ENCODE measurements at regions not wholly inside any gene's neighbourhood (a gene's known extent, or its start where the extent isn't known, plus 50 kb on each side); places are given as distances from the start of the nearest gene placed in this dataset.
A peak's percentile ranks its signal among the peaks of the same experiment; 100 is the strongest.

DNA sequence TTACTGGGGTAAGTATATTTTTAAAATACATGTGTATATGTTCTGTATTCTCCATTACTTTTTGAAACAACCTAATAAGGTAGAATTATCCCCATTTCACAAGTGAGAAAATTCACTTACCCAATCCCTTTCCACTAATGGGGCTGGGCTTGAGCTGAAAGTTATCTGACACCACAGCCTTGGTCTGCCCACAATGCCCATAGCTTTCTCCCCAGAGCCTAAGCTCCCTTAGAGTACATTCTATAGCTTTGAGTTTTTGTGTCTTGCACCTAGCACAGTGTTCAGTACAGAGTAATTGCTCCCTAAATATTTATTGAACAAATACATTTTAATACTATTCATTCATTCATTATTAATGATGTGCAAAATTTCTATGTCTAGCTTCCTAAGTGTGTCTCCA is 152.7 kb upstream of the RUNX1 start:
- no peak for TF ChIP-seq POLR2A (IDR thresholded peaks at IDR 0.05)
- TF ChIP-seq, protein P1, sequence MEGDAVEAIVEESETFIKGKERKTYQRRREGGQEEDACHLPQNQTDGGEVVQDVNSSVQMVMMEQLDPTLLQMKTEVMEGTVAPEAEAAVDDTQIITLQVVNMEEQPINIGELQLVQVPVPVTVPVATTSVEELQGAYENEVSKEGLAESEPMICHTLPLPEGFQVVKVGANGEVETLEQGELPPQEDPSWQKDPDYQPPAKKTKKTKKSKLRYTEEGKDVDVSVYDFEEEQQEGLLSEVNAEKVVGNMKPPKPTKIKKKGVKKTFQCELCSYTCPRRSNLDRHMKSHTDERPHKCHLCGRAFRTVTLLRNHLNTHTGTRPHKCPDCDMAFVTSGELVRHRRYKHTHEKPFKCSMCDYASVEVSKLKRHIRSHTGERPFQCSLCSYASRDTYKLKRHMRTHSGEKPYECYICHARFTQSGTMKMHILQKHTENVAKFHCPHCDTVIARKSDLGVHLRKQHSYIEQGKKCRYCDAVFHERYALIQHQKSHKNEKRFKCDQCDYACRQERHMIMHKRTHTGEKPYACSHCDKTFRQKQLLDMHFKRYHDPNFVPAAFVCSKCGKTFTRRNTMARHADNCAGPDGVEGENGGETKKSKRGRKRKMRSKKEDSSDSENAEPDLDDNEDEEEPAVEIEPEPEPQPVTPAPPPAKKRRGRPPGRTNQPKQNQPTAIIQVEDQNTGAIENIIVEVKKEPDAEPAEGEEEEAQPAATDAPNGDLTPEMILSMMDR (IDR thresholded peaks at IDR 0.05): no peak
- no peak overlapping the region for H3K4me3 ChIP-seq (ENCODE audit: low read depth, poor library complexity, severe bottlenecking)
- no peak for DNase-seq (ENCODE audit: low spot score in 2 of 2)
- intact Hi-C loops (cut with DNase I; ENCODE audit: low total_unique reads): no loop called here

DNA sequence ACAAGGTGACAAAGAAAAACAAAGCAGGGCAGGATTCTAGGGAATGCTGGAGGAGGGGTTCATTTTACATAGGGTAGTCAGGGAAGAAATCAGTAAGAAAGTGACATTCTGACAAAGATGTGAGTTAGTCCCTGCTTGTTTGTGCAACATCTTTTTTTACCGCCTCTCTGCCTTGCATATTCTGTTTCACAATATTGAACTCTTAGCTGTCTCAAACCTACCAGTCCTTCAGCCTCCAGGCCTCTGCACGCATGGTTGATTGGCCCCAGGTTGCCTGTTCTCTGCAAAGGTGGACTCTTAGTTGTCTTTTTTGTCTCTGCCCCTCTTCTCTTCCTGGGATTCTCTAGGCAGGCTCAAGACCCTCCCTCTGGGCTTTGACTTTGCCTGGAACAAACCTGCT is 152.2 kb upstream of the RUNX1 start:
- 97% methylated on average over 2 of the region's 2 CpGs for WGBS, 2 donors
- no peak overlapping the region for H3K4me3 ChIP-seq (ENCODE audit: low read depth, poor library complexity, severe bottlenecking)
- TF ChIP-seq, protein P1 (IDR thresholded peaks at IDR 0.05): no peak
- TF ChIP-seq POLR2A (IDR thresholded peaks at IDR 0.05): no peak
- DNase-seq (ENCODE audit: low spot score in 2 of 2): no peak
- intact Hi-C loops (cut with DNase I; ENCODE audit: low total_unique reads): no loop called here

DNA sequence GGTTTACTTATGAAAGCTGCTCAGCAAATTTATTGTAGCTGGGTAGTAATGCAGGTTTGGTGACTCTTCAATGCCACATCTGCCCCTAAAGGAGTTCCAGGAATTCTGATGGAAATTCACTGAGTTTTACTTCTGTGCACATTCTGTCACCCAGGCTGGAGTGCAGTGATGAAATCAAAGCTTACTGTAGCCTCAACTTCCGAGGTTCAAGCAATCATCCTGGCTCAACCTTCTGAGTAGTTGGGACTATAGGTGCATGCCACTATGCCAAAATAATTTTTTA is 150.6 kb upstream of the RUNX1 start:
- intact Hi-C loops (cut with DNase I; ENCODE audit: low total_unique reads): no loop called here
- WGBS, 2 donors: 93 to 95% methylated on average over 1 of the region's 1 CpG
- no peak for TF ChIP-seq POLR2A (IDR thresholded peaks at IDR 0.05)
- TF ChIP-seq, protein P1 (IDR thresholded peaks at IDR 0.05): no peak
- DNase-seq (ENCODE audit: low spot score in 2 of 2): no peak
- H3K4me3 ChIP-seq (ENCODE audit: low read depth, poor library complexity, severe bottlenecking): no peak overlapping the region

DNA sequence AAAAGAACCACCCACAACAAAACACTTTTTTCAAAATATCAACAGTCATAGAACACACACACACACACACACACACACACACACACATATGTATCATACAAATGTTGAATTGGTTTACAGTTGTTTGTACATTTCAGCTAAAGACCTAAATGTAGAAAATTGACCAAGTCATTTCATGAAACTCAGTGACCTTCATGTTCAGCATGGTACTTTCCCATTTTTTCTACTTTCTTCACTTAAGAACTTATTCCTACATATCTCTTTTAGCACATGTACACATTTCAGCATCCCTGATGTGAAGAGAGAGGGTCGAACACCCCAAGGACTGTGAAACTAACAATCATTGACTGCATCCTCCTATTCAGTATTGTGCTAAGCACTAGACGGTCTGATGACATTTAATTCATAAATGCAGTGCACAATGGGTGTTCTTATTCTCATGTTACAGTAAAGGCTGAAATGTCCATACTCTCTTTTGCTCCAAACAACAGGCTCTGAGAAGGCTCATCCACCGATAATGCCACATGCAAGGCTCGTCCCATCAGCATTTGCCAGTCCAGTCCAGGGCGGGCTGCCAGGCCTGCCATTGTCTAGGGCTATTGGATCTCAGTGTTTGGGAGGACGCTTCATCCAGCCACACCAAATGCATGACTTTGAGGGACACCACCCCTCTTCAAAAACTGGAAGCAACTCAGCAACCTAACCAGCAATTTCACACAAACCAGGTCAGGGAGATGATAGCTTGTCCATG is 150.1 kb upstream of the RUNX1 start:
- H3K4me3 ChIP-seq (ENCODE audit: low read depth, poor library complexity, severe bottlenecking): no peak overlapping the region
- 89 to 93% methylated on average over 6 of the region's 6 CpGs for WGBS, 2 donors
- no peak for DNase-seq (ENCODE audit: low spot score in 2 of 2)
- intact Hi-C loops (cut with DNase I; ENCODE audit: low total_unique reads): no loop called here
- TF ChIP-seq POLR2A (IDR thresholded peaks at IDR 0.05): no peak
- TF ChIP-seq, protein P1 (IDR thresholded peaks at IDR 0.05): no peak

DNA sequence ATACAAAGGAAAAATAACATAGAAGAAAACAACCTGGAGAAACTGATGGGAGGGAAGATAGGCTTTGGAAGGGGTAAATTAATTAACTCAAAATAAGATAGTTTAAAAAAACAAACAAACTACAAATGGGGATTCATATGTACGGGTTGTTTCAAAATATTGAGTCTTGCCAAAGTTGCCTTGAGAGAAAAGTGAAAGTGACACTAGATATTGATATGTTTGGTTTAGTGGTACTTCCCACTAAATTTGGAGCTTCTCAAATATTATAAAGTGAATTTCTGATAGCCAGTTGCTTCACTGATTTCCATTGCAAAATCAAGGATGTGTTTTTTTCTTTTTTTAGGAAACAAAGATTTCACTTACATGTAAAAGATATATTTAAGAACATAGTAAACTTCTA is 149.5 kb upstream of the RUNX1 start:
- WGBS, 2 donors: 23% methylated on average over 1 of the region's 1 CpG
- H3K4me3 ChIP-seq (ENCODE audit: low read depth, poor library complexity, severe bottlenecking): no peak overlapping the region
- no peak for TF ChIP-seq POLR2A (IDR thresholded peaks at IDR 0.05)
- TF ChIP-seq, protein P1 (IDR thresholded peaks at IDR 0.05): no peak
- intact Hi-C loops (cut with DNase I; ENCODE audit: low total_unique reads): no loop called here
- DNase-seq (ENCODE audit: low spot score in 2 of 2): no peak

DNA sequence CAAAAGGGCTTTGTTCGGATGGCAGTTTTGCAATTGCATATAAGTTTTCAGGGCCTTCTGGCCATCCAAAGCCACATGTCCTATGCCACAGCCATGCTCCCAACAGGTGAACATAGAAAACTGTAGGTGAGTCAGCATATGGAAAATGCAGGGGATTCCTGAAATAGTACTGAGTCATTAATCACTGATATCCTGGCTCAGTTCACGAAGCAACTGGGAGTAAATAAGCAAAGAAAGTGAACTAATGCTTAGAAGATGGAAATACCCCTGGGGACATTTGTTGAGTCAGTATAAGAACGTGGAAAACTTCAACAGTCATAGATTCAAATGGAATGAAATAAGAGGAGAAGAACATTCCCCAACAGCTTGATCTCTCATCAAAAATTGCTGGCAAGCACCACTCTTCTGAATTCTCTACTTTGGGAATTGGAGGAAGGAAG is 148.9 kb upstream of the RUNX1 start:
- TF ChIP-seq, protein P1 (IDR thresholded peaks at IDR 0.05): no peak
- no peak for TF ChIP-seq POLR2A (IDR thresholded peaks at IDR 0.05)
- no peak overlapping the region for H3K4me3 ChIP-seq (ENCODE audit: low read depth, poor library complexity, severe bottlenecking)
- WGBS, 2 donors: 19 to 28% methylated on average over 3 of the region's 3 CpGs

More for the DNA sequence above, 148.9 kb upstream of the RUNX1 start:
- DNase-seq (ENCODE audit: low spot score in 2 of 2): peak in 1 of 2 donors; percentile 21
- intact Hi-C loops (cut with DNase I; ENCODE audit: low total_unique reads): no loop called here
